ENCODE measurements at regions not wholly inside any gene's neighbourhood (a gene's known extent, or its start where the extent isn't known, plus 50 kb on each side); places are given as distances from the start of the nearest gene placed in this dataset.
"Not testable (repeated sequence)": the region's sequence is repeated elsewhere in the genome, so short reads cannot be mapped to it uniquely, and the experiment has no call there.

DNA sequence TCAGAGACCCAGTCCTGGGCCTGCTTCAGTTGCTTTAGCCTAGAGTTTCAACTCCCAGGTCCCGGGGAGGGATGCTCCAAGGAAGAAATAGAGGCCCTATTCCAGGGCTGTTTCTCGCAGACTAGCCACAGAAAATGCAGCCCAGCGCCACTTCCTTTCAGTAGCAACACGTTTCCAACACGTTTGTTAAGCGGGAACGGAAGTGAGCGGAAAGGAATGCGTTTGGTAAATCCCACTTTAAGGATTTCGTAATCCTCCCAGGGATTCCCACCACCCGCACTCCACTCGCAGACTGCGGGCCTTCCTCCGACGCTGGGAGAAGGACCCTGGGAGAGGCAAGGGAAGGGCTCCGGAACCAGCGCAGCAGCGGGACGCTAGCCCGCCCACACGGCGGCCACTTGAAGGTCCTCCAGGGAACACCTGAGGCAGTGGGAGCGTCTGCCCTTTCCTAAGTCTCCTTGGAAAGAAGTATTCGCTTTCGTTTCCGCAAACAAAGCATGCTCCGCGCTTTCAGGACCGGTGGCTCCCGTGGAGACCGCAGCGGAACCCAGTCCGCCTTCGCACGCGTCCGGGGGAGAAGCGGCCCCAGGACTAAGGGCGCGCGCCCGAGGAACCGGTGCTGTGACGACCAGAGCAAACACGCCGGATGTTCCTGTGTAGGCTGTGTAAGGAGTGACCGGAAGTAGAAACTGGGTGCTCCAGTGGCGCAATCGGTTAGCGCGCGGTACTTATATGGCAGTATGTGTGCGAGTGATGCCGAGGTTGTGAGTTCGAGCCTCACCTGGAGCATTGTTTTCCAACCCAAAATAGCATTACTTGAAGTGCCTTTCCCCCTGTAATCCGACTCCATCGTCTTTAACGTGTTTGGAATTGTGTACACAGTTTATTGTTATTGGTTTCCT is 227.6 kb upstream of the PRSS16 start:
- TF ChIP-seq Cebpa-rat (IDR thresholded peaks at IDR 0.05) = peak in 1 of 11 experiments; percentile 44; a peak in 1 of 22 replicates
- no peak overlapping the region for H3K4me2 ChIP-seq
- no peaks in the 10 kb centered on the region for H3K36me3 ChIP-seq
- H3K27ac ChIP-seq = no peak overlapping the region
- H3K4me1 ChIP-seq = no peaks in the 10 kb centered on the region
- no peak overlapping the region for H3K9ac ChIP-seq
- H4K20me1 ChIP-seq = no peaks in the 10 kb centered on the region
- H3K4me3 ChIP-seq = no peak overlapping the region
- H3K27me3 ChIP-seq = no peaks in the 10 kb centered on the region
- H3K9me3 ChIP-seq (replicated peaks in 1 of 11) = peaks cover 21 to 40% (median 30%) of the 10 kb centered on the region in 11 experiments

DNA sequence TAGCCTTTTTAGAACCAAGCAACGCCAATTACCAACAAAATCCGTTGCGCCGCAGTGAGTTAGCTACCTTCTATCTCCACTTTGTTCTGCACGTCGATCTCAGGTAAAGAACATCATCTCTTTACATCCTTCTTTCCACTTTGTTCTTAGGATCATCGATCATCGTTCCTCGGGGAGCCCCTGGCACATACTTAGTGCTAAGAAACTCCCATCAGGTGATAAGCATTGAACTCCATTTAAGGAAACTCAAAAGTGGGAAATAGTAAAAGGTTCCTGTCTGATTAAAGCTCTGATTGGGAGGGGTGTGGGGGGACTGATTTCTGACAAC is 227.0 kb upstream of the PRSS16 start:
- H3K9ac ChIP-seq = no peak overlapping the region
- H3K4me3 ChIP-seq = no peak overlapping the region
- H3K27ac ChIP-seq = no peak overlapping the region
- H3K36me3 ChIP-seq = no peaks in the 10 kb centered on the region
- H3K9me3 ChIP-seq (replicated peaks in 1 of 11) = peaks cover 21 to 39% (median 30%) of the 10 kb centered on the region in 11 experiments
- H4K20me1 ChIP-seq = no peaks in the 10 kb centered on the region
- H3K27me3 ChIP-seq = no peaks in the 10 kb centered on the region
- no peak for TF ChIP-seq Cebpa-rat (IDR thresholded peaks at IDR 0.05)
- H3K4me2 ChIP-seq = no peak overlapping the region
- no peaks in the 10 kb centered on the region for H3K4me1 ChIP-seq

DNA sequence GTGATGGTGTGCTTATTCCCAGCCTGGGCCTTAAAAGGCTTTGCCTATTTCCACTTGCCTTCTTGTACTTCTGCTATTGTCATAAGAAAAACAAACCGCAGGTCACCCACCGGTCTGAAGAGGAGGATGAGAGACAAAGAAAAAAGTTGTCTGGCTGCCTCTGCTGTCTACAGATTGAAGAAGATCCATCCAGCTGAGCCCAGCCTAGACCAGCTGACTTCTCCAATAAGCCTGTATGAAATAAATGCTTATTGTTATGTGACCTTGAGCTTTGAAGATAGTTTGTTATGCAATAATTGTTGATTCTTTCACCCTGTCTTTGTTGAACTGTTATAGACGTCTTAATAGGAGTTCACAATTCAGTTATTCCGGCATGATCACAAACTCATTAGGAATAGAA is 223.8 kb upstream of the PRSS16 start:
- Histone ChIP-seq H3K27me3 (no peaks in the 10 kb centered on the region), H4K20me1 (no peaks in the 10 kb centered on the region), H3K4me3 (no peak overlapping the region), H3K9ac (no peak overlapping the region), H3K36me3 (no peaks in the 10 kb centered on the region), H3K4me2 (no peak overlapping the region), H3K9me3 (replicated peaks in 1 of 11) (peaks cover 7 to 18% (median 10%) of the 10 kb centered on the region in 11 experiments; a peak in 15 of 22 replicates), H3K27ac (no peak overlapping the region), H3K4me1 (no peaks in the 10 kb centered on the region)
- TF ChIP-seq Cebpa-rat (IDR thresholded peaks at IDR 0.05) = no peak

DNA sequence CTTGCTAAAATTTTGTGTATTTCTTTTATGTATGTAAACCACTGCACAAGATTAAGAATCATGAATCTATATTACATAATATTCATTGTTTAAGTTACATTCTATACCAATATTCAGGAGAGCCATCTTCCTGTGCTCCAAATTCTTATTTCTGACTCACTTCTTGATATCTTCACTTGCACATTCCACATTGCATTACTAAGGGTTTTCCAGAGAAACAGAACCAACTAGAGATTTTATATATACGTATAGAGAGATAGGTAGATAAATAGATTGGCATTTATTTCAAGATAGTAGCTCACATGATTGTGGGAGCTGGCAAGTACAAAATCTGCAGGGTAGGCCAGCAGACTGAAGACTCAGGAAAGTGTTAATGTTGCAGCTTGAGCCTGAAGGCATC is 222.2 kb upstream of the PRSS16 start:
- no peak overlapping the region for H3K4me3 ChIP-seq
- H3K4me2 ChIP-seq = no peak overlapping the region
- H3K36me3 ChIP-seq = no peaks in the 10 kb centered on the region
- peaks cover 0 to 7% (median under 1%) of the 10 kb centered on the region in 11 experiments; a peak in 5 of 22 replicates for H3K9me3 ChIP-seq (replicated peaks in 1 of 11)
- no peak overlapping the region for H3K9ac ChIP-seq
- no peak for TF ChIP-seq Cebpa-rat (IDR thresholded peaks at IDR 0.05)
- no peaks in the 10 kb centered on the region for H3K4me1 ChIP-seq
- no peak overlapping the region for H3K27ac ChIP-seq
- H3K27me3 ChIP-seq = no peaks in the 10 kb centered on the region
- no peaks in the 10 kb centered on the region for H4K20me1 ChIP-seq

DNA sequence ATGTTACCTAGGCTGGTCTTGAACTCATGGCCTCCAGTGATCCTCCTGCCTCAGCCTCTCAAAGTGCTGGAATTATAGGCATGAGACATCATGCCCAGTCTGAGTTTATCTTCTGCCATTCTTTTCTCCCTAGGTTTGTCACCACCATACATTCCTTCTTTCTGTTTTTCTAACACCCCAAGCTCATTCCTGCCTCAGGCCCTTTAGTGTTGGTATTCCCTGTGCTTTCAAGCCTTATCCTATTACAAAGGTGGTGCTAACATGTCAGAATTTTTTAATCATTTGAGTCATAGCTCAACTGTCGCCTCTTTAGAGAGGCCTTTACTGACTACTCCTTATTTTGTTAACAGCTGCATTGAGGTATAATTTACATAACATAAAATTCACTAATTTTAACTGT is 221.1 kb upstream of the PRSS16 start:
- Histone ChIP-seq H3K4me1 (no peaks in the 10 kb centered on the region), H3K4me3 (no peak overlapping the region), H3K4me2 (no peak overlapping the region), H3K36me3 (no peaks in the 10 kb centered on the region), H3K9ac (no peak overlapping the region), H4K20me1 (no peaks in the 10 kb centered on the region), H3K9me3 (replicated peaks in 1 of 11) (0 out of 22 replicates have a peak, but pooled peaks cover 0 to 7% (median 0%) of the 10 kb centered on the region in 11 experiments), H3K27ac (no peak overlapping the region), H3K27me3 (no peaks in the 10 kb centered on the region)
- no peak for TF ChIP-seq Cebpa-rat (IDR thresholded peaks at IDR 0.05)

DNA sequence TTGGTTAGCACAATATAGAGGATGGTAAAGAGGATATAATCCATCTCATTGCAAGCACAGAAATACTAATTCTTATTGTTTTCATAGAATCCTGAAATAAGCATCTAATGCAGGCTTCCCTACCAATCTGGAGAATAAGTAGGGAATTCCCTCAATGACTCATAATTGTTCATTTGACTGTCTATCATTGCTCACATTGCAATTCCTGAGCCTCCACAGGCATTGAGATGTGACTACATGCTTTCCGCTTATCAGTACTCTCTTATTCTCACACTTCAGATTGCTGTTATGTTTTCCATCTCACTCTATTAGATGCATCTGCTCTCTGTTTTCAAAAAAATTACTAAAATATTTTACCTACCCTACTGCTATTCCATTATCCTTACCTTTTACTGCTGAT is 216.2 kb upstream of the PRSS16 start:
- H3K9ac ChIP-seq = no peak overlapping the region
- no peak overlapping the region for H3K4me3 ChIP-seq
- H3K36me3 ChIP-seq = no peaks in the 10 kb centered on the region
- peaks cover 0 to 5% (median 0%) of the 10 kb centered on the region in 10 experiments; a peak in 1 of 20 replicates for H3K4me1 ChIP-seq
- no peak for TF ChIP-seq Cebpa-rat (IDR thresholded peaks at IDR 0.05)
- no peak overlapping the region for H3K27ac ChIP-seq
- H3K9me3 ChIP-seq (replicated peaks in 1 of 11) = no peaks in the 10 kb centered on the region
- H3K27me3 ChIP-seq = no peaks in the 10 kb centered on the region
- H4K20me1 ChIP-seq = no peaks in the 10 kb centered on the region
- no peak overlapping the region for H3K4me2 ChIP-seq

DNA sequence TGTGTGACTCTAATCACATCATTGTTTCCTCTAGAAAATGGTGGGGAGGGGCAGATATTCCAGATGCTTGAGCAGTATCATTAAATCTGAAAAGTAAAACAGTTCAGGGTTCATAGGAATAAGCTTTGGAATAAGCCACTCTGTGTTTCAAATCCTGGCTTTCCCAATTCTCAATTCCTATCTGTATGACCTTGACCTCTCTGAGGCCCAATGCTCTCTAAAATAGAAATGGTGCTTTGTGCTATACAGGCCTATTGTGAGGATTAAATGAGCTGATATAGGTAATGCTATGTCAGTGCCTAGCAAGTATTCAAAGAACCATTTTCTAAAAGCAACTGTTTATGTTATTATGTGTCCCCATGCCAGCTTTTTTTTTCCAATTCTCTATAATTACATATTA is 209.0 kb upstream of the PRSS16 start:
- H3K9me3 ChIP-seq (replicated peaks in 1 of 11) = no peaks in the 10 kb centered on the region
- peaks cover 0 to 5% (median 0%) of the 10 kb centered on the region in 10 experiments; a peak in 2 of 20 replicates for H3K4me1 ChIP-seq
- no peak overlapping the region for H3K4me2 ChIP-seq
- no peak overlapping the region for H3K4me3 ChIP-seq
- TF ChIP-seq Cebpa-rat (IDR thresholded peaks at IDR 0.05) = no peak
- no peaks in the 10 kb centered on the region for H4K20me1 ChIP-seq
- H3K36me3 ChIP-seq = no peaks in the 10 kb centered on the region
- no peak overlapping the region for H3K9ac ChIP-seq
- H3K27ac ChIP-seq = no peak overlapping the region
- H3K27me3 ChIP-seq = no peaks in the 10 kb centered on the region

DNA sequence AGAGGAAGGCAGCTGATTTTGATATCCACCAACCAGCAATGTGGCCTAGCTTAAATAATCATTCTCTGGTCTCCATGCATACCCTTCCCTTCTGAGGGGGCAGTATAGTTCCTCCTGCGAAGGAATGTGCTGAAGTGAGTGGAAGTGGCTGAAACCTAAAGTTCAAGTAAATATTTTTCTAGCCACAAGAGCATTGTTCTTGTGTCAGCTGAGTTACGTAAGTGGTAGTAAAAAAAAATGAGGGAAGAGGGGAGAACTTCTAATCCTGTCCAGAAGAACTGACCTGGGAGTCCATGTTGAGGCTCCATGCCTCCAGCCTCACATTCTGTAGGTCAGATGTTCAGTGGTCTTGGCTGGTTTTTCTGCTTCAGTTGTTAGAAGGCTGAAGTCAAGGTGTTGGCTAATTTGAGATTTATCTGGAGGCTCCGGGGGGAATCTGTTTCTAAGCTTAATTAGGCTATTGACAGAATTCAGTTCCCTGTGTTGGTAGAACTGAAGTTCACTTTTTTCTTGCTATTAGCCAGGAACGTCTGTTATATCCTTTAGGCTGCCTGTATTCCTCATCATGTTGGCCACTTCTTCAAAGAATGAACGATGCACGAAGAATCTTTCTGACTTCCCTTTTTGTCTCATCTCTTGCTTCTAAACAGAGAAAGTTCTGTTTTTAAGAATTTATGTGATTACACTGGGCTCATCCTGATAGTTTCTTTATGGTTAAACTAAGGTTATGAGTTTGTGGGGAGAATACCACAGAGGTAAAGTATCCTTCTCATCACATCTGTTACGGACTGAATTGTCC is 207.1 kb upstream of the PRSS16 start:
- Histone ChIP-seq H4K20me1 (no peaks in the 10 kb centered on the region), H3K4me2 (no peak overlapping the region), H3K36me3 (no peaks in the 10 kb centered on the region), H3K4me1 (peaks cover 0 to 5% (median 0%) of the 10 kb centered on the region in 10 experiments; a peak in 1 of 20 replicates), H3K27me3 (no peaks in the 10 kb centered on the region), H3K9me3 (replicated peaks in 1 of 11) (peaks cover 6 to 10% (median 7%) of the 10 kb centered on the region in 11 experiments; a peak in 19 of 22 replicates), H3K9ac (no peak overlapping the region), H3K4me3 (no peak overlapping the region), H3K27ac (no peak overlapping the region)
- no peak for TF ChIP-seq Cebpa-rat (IDR thresholded peaks at IDR 0.05)

DNA sequence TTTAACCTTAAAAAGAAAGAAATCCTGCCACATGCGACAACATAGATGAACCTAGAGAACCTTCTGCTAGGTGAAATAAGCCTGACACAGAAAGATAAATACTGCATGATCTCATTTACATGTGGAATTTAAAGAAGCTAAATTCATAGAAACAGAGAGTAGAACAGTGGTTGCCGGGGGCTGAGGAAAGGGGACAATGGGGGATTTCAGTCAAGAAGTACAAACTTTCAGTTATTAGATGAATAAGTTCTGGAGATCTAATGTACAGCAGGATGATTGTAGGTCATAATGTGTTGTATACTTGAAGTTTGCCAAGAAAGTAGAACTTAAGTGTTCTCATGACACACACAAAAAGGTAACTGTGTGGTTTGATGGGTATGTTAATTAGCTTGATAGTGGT is 204.3 kb upstream of the PRSS16 start:
- Histone ChIP-seq H3K27ac (no peak overlapping the region), H3K9me3 (replicated peaks in 1 of 11) (peaks cover 14 to 22% (median 18%) of the 10 kb centered on the region in 11 experiments; a peak in 21 of 22 replicates), H3K9ac (no peak overlapping the region), H4K20me1 (no peaks in the 10 kb centered on the region), H3K27me3 (no peaks in the 10 kb centered on the region), H3K4me1 (peaks cover 0 to 5% (median 0%) of the 10 kb centered on the region in 10 experiments; a peak in 1 of 20 replicates), H3K36me3 (no peaks in the 10 kb centered on the region), H3K4me2 (no peak overlapping the region), H3K4me3 (no peak overlapping the region)
- TF ChIP-seq Cebpa-rat (IDR thresholded peaks at IDR 0.05) = no peak

DNA sequence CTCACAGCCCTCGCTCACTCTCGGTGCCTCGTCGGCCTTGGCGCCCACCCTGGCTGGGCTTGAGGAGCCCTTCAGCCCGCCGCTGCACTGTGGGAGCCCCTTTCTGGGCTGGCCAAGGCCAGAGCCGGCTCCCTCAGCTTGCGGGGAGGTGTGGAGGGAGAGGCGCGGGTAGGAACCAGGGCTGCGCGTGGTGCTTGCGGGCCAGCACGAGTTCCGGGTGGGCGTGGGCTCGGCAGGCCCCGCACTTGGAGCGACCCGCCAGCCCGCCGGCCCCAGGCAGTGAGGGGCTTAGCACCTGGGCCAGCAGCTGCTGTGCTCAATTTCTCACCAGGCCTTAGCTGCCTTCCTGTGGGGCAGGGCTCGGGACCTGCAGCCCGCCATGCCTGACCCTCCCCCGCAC is 202.4 kb upstream of the PRSS16 start:
- not testable (repeated sequence) for H4K20me1 ChIP-seq, H3K4me1 ChIP-seq, H3K36me3 ChIP-seq, H3K4me2 ChIP-seq, H3K9ac ChIP-seq, H3K4me3 ChIP-seq, H3K27ac ChIP-seq, H3K27me3 ChIP-seq
- peaks cover 14 to 22% (median 18%) of the 10 kb centered on the region in 11 experiments; a peak in 21 of 22 replicates for H3K9me3 ChIP-seq (replicated peaks in 1 of 11)

DNA sequence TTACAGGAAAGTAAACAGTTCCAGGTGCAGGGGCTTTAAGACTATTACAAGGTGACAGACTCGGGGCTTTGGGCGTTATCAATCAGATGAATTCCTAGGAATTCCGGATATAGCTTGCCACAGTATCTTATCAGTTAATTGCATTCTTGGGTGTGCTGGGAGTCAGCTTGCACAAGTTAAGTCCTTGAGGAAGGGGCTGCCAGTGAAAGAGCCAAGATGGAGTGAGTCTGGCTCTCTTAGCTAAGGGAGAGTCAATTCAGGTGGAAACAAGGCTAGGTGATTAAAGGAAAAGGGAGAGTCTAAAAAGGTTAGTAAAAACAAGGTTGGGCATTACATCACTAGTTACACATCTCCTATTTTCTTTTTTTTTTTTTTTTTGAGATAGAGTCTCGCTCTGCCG is 199.8 kb upstream of the PRSS16 start:
- not testable (repeated sequence) for H3K27ac ChIP-seq, H3K4me2 ChIP-seq, H3K36me3 ChIP-seq, H3K4me1 ChIP-seq, H4K20me1 ChIP-seq, H3K4me3 ChIP-seq, H3K9ac ChIP-seq, H3K27me3 ChIP-seq
- H3K9me3 ChIP-seq (replicated peaks in 1 of 11) = peaks cover 14 to 22% (median 18%) of the 10 kb centered on the region in 11 experiments; a peak in 21 of 22 replicates

Measured in BLaER1 treated with 17β-estradiol and CSF1 and Interleukin-3, amounts not matched to agents 10 nM and 100 nM (cell line).